ENCODE measurements at regions not wholly inside any gene's neighbourhood (a gene's known extent, or its start where the extent isn't known, plus 50 kb on each side); places are given as distances from the start of the nearest gene placed in this dataset.

DNA sequence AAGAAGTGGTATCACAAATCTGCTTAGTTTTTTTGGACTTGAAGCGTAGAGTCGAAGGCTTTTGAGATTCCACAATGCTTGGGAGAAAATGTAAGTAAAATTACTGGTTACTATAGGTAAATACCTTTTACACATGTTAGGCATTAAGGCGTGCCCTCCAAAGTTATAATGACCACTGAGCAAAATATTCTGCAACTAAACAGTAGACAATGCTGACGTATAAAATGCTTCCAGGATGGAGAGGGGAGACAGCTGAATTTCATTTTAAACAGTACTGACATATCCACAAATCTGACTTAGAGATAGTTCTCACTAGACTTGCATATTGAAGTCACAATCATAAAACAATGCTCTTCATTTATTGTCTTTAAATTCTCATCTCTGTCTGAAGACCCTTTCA is 144.5 kb upstream of the DCN start:
- Histone ChIP-seq H3K9ac (ENCODE audit: low read depth in 1 of 2, low read length in 2 of 2) (no peak overlapping the region), H3K4me3 (ENCODE audit: low read depth in 1 of 3, low read length in 3 of 3) (no peak overlapping the region), H3K27ac (ENCODE audit: low read depth in 1 of 2, low read length in 2 of 2) (no peak overlapping the region), H3K36me3 (ENCODE audit: control insufficient read depth in 4 of 4, insufficient read depth in 3 of 4, low read depth in 1 of 4, low read length in 3 of 4) (no peaks in the 10 kb centered on the region), H3K27me3 (ENCODE audit: control insufficient read depth in 4 of 4, insufficient read depth in 4 of 4, low read length in 3 of 4) (no peaks in the 10 kb centered on the region), H3K4me1 (ENCODE audit: control insufficient read depth in 4 of 4, insufficient read depth in 4 of 4, low read length in 3 of 4) (no peaks in the 10 kb centered on the region), H3K9me3 (ENCODE audit: control insufficient read depth in 4 of 4, low read length in 3 of 4) (no peaks in the 10 kb centered on the region)
- WGBS = 79% methylated on average over 4 of the region's 4 CpGs
- no peak for DNase-seq (ENCODE audit: low spot score)
- TF ChIP-seq FOXA2 (IDR thresholded peaks at IDR 0.05) (no peak), FOXA1 (IDR thresholded peaks at IDR 0.05) (no peak), RXRA (IDR thresholded peaks at IDR 0.05) (no peak), SP1 (IDR thresholded peaks at IDR 0.05) (no peak)
- TF ChIP-seq, protein P1, sequence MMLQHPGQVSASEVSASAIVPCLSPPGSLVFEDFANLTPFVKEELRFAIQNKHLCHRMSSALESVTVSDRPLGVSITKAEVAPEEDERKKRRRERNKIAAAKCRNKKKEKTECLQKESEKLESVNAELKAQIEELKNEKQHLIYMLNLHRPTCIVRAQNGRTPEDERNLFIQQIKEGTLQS (IDR thresholded peaks at IDR 0.05) = no peak
- TF ChIP-seq, protein P2, sequence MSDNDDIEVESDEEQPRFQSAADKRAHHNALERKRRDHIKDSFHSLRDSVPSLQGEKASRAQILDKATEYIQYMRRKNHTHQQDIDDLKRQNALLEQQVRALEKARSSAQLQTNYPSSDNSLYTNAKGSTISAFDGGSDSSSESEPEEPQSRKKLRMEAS (IDR thresholded peaks at IDR 0.05) = no peak
- TF ChIP-seq, protein P3, sequence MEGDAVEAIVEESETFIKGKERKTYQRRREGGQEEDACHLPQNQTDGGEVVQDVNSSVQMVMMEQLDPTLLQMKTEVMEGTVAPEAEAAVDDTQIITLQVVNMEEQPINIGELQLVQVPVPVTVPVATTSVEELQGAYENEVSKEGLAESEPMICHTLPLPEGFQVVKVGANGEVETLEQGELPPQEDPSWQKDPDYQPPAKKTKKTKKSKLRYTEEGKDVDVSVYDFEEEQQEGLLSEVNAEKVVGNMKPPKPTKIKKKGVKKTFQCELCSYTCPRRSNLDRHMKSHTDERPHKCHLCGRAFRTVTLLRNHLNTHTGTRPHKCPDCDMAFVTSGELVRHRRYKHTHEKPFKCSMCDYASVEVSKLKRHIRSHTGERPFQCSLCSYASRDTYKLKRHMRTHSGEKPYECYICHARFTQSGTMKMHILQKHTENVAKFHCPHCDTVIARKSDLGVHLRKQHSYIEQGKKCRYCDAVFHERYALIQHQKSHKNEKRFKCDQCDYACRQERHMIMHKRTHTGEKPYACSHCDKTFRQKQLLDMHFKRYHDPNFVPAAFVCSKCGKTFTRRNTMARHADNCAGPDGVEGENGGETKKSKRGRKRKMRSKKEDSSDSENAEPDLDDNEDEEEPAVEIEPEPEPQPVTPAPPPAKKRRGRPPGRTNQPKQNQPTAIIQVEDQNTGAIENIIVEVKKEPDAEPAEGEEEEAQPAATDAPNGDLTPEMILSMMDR (IDR thresholded peaks at IDR 0.05; ENCODE audit: low read depth, low read length, missing input control) = no peak
- TF ChIP-seq, protein P4, sequence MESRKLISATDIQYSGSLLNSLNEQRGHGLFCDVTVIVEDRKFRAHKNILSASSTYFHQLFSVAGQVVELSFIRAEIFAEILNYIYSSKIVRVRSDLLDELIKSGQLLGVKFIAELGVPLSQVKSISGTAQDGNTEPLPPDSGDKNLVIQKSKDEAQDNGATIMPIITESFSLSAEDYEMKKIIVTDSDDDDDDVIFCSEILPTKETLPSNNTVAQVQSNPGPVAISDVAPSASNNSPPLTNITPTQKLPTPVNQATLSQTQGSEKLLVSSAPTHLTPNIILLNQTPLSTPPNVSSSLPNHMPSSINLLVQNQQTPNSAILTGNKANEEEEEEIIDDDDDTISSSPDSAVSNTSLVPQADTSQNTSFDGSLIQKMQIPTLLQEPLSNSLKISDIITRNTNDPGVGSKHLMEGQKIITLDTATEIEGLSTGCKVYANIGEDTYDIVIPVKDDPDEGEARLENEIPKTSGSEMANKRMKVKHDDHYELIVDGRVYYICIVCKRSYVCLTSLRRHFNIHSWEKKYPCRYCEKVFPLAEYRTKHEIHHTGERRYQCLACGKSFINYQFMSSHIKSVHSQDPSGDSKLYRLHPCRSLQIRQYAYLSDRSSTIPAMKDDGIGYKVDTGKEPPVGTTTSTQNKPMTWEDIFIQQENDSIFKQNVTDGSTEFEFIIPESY (IDR thresholded peaks at IDR 0.05) = no peak
- TF ChIP-seq, protein P5, sequence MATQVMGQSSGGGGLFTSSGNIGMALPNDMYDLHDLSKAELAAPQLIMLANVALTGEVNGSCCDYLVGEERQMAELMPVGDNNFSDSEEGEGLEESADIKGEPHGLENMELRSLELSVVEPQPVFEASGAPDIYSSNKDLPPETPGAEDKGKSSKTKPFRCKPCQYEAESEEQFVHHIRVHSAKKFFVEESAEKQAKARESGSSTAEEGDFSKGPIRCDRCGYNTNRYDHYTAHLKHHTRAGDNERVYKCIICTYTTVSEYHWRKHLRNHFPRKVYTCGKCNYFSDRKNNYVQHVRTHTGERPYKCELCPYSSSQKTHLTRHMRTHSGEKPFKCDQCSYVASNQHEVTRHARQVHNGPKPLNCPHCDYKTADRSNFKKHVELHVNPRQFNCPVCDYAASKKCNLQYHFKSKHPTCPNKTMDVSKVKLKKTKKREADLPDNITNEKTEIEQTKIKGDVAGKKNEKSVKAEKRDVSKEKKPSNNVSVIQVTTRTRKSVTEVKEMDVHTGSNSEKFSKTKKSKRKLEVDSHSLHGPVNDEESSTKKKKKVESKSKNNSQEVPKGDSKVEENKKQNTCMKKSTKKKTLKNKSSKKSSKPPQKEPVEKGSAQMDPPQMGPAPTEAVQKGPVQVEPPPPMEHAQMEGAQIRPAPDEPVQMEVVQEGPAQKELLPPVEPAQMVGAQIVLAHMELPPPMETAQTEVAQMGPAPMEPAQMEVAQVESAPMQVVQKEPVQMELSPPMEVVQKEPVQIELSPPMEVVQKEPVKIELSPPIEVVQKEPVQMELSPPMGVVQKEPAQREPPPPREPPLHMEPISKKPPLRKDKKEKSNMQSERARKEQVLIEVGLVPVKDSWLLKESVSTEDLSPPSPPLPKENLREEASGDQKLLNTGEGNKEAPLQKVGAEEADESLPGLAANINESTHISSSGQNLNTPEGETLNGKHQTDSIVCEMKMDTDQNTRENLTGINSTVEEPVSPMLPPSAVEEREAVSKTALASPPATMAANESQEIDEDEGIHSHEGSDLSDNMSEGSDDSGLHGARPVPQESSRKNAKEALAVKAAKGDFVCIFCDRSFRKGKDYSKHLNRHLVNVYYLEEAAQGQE (IDR thresholded peaks at IDR 0.05) = no peak

DNA sequence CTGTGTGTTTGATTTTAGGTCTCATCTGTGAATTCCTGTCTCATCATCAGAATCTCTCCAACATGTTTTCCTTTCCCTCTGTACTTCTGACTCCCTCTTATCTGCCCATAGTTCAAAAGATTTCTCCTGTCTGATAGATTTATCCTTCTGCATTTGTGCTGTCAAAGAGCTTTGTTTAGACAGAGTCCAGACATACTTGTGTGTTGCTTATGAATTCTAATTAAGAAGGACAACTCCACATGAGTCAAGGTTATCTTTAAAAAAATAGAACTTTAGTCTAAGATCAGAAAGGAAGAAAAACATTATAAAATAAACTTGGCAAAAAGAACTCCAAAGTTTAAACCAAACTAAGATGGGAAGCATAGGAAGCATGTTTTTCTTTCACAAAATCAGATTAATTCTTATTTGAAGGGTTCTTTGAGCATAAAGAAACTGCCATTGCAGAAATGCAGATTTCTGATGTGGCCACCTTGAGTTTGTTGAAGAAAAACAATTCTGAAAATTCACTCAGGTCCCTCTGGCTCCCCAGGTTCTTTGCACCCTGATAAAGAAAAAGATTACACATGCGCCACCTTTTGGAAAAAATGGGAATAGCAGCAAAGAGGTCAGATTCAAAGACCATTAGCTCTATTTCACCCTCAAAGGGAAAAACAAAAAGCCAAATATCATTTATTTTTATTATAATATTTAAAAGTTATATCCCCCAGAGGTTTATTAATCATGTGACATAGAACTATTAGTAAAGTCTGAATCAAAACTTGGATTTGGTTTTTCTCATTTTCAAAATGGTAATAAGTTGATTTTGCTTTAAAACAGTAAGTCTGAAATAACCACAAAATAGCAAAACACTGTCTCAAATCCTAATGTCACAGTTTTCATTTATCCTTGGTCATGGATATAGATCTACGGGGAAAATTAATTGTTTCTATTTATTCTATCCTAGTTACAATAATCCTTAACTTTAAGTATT is 143.7 kb upstream of the DCN start:
- 15% methylated on average over 2 of the region's 2 CpGs for whole genome bisulfite sequencing
- Histone ChIP-seq H3K9me3 (ENCODE audit: control insufficient read depth in 4 of 4, low read length in 3 of 4) (no peaks in the 10 kb centered on the region), H3K9ac (ENCODE audit: low read depth in 1 of 2, low read length in 2 of 2) (no peak overlapping the region), H3K36me3 (ENCODE audit: control insufficient read depth in 4 of 4, insufficient read depth in 3 of 4, low read depth in 1 of 4, low read length in 3 of 4) (no peaks in the 10 kb centered on the region), H3K4me3 (ENCODE audit: low read depth in 1 of 3, low read length in 3 of 3) (no peak overlapping the region), H3K27me3 (ENCODE audit: control insufficient read depth in 4 of 4, insufficient read depth in 4 of 4, low read length in 3 of 4) (no peaks in the 10 kb centered on the region), H3K4me1 (ENCODE audit: control insufficient read depth in 4 of 4, insufficient read depth in 4 of 4, low read length in 3 of 4) (no peaks in the 10 kb centered on the region), H3K27ac (ENCODE audit: low read depth in 1 of 2, low read length in 2 of 2) (no peak overlapping the region)
- no peak for DNase-seq (ENCODE audit: low spot score)
- TF ChIP-seq, protein P3 (IDR thresholded peaks at IDR 0.05; ENCODE audit: low read depth, low read length, missing input control) = peak; percentile 54
- TF ChIP-seq, protein P1 (IDR thresholded peaks at IDR 0.05) = no peak
- TF ChIP-seq RAD21 (IDR thresholded peaks at IDR 0.05) = peak; percentile 63 to 64

All from liver (tissue), 8 donors.